ENCODE measurements at regions not wholly inside any gene's neighbourhood (a gene's known extent, or its start where the extent isn't known, plus 50 kb on each side); places are given as distances from the start of the nearest gene placed in this dataset.
"Not testable (repeated sequence)": the region's sequence is repeated elsewhere in the genome, so short reads cannot be mapped to it uniquely, and the experiment has no call there.

GRCh38 chr18:22570492-22570891 is 152.8 kb upstream of the CTAGE1 start:
- no peak for DNase-seq

- no peak for DNase-seq
These were observed 154.6 kb upstream of the CTAGE1 start for GRCh38 chr18:22572341-22572740.

GRCh38 chr18:22579271-22579670 is 161.6 kb upstream of the CTAGE1 start:
- no peak for DNase-seq

GRCh38 chr18:22585333-22585732 is 167.6 kb upstream of the CTAGE1 start:
- no peak for DNase-seq

- no peak for DNase-seq
These were observed 168.1 kb upstream of the CTAGE1 start for GRCh38 chr18:22585821-22586220.

GRCh38 chr18:22591222-22591621 is 173.5 kb upstream of the CTAGE1 start:
- DNase-seq = no peak

- no peak for DNase-seq
These were observed 176.5 kb upstream of the CTAGE1 start for GRCh38 chr18:22594155-22594690.

GRCh38 chr18:22601481-22601880 is 183.8 kb upstream of the CTAGE1 start:
- no peak for DNase-seq

GRCh38 chr18:22602456-22602855 is 184.7 kb upstream of the CTAGE1 start:
- DNase-seq = not testable (repeated sequence)

- DNase-seq = no peak
These were observed 186.2 kb upstream of the CTAGE1 start for GRCh38 chr18:22603902-22604301.

- DNase-seq = no peak
These were observed 186.8 kb upstream of the CTAGE1 start for GRCh38 chr18:22604390-22604985.

GRCh38 chr18:22604986-22605421 is 187.3 kb upstream of the CTAGE1 start:
- no peak for DNase-seq

- DNase-seq = no peak
These were observed 188.0 kb upstream of the CTAGE1 start for GRCh38 chr18:22605736-22606135.

- DNase-seq = no peak
These were observed 189.0 kb upstream of the CTAGE1 start for GRCh38 chr18:22606563-22607283.

- DNase-seq = no peak
These were observed 189.5 kb upstream of the CTAGE1 start for GRCh38 chr18:22607284-22607635.

GRCh38 chr18:22608847-22609246 is 191.1 kb upstream of the CTAGE1 start:
- DNase-seq = no peak

GRCh38 chr18:22609642-22610041 is 191.9 kb upstream of the CTAGE1 start:
- DNase-seq = no peak

GRCh38 chr18:22613058-22613690 is 195.5 kb upstream of the CTAGE1 start:
- no peak for DNase-seq

GRCh38 chr18:22613788-22614187 is 196.1 kb upstream of the CTAGE1 start:
- DNase-seq = no peak

- no peak for DNase-seq
These were observed 205.8 kb upstream of the CTAGE1 start for GRCh38 chr18:22623513-22623912.

GRCh38 chr18:22624176-22624575 is 206.5 kb upstream of the CTAGE1 start:
- no peak for DNase-seq

- DNase-seq = no peak
These were observed 207.7 kb upstream of the CTAGE1 start for GRCh38 chr18:22625406-22625805.

GRCh38 chr18:22626771-22627170 is 209.1 kb upstream of the CTAGE1 start:
- DNase-seq = no peak

- no peak for DNase-seq
These were observed 209.8 kb upstream of the CTAGE1 start for GRCh38 chr18:22627506-22627905.
